DMS53 treated with DMSO at 0.1 percent for 48 hours (cell line): ENCODE measurements at regions not wholly inside any gene's neighbourhood (a gene's known extent, or its start where the extent isn't known, plus 50 kb on each side); places are given as distances from the start of the nearest gene placed in this dataset.

ENCODE experiments used
- DNase-seq: peaks from one replicate; lab custom pipeline; 2025; ENCODE audit not compliant: unreplicated experiment; lab: John Stamatoyannopoulos, UW

GRCh38 chr10:83926606-83927005 lies 212.7 kb upstream of the GHITM start:
- DNase-seq: no peak

GRCh38 chr10:83927166-83927565 lies 212.1 kb upstream of the GHITM start:
- DNase-seq: no peak

GRCh38 chr10:83929399-83929798 lies 209.9 kb upstream of the GHITM start:
- DNase-seq: no peak

GRCh38 chr10:83931669-83932068 lies 207.6 kb upstream of the GHITM start:
- DNase-seq: no peak

GRCh38 chr10:83932245-83932644 lies 207.1 kb upstream of the GHITM start:
- no peak for DNase-seq

GRCh38 chr10:83934062-83934461 lies 205.2 kb upstream of the GHITM start:
- DNase-seq: no peak

- no peak for DNase-seq
Observed at GRCh38 chr10:83934641-83935338, 204.5 kb upstream of the GHITM start.

- no peak for DNase-seq
Observed at GRCh38 chr10:83935339-83935736, 204.0 kb upstream of the GHITM start.

- no peak for DNase-seq
Observed at GRCh38 chr10:83935911-83936310, 203.4 kb upstream of the GHITM start.

GRCh38 chr10:83937161-83937560 lies 202.1 kb upstream of the GHITM start:
- no peak for DNase-seq

- no peak for DNase-seq
Observed at GRCh38 chr10:83937826-83938225, 201.5 kb upstream of the GHITM start.

- DNase-seq: no peak
Observed at GRCh38 chr10:83941189-83941588, 198.1 kb upstream of the GHITM start.

- no peak for DNase-seq
Observed at GRCh38 chr10:83942410-83942809, 196.9 kb upstream of the GHITM start.

- no peak for DNase-seq
Observed at GRCh38 chr10:83943049-83943448, 196.3 kb upstream of the GHITM start.

GRCh38 chr10:83943920-83944319 lies 195.4 kb upstream of the GHITM start:
- DNase-seq: no peak

- no peak for DNase-seq
Observed at GRCh38 chr10:83945982-83946718, 193.2 kb upstream of the GHITM start.

- no peak for DNase-seq
Observed at GRCh38 chr10:83952314-83952713, 187.0 kb upstream of the GHITM start.

GRCh38 chr10:83953589-83953988 lies 185.7 kb upstream of the GHITM start:
- no peak for DNase-seq

GRCh38 chr10:83954193-83954799 lies 185.0 kb upstream of the GHITM start:
- no peak for DNase-seq

- no peak for DNase-seq
Observed at GRCh38 chr10:83955406-83955805, 183.9 kb upstream of the GHITM start.

- no peak for DNase-seq
Observed at GRCh38 chr10:83957168-83957947, 182.0 kb upstream of the GHITM start.
